HG03280 (cell line): ENCODE measurements at regions not wholly inside any gene's neighbourhood (a gene's known extent, or its start where the extent isn't known, plus 50 kb on each side); places are given as distances from the start of the nearest gene placed in this dataset.
"Not testable (repeated sequence)": the region's sequence is repeated elsewhere in the genome, so short reads cannot be mapped to it uniquely, and the experiment has no call there.

ENCODE experiments used
- ATAC-seq: cut with Tn5 transposase; IDR thresholded peaks from one replicate; pipeline ENCODE4 v1.9.1; 2021; ENCODE audit warnings: mild to moderate bottlenecking, moderate library complexity; ENCODE audit not compliant: unreplicated experiment

GRCh38 chr4:27711041-27711440 is 850.4 kb downstream of the STIM2 start:
- ATAC-seq: no peak

DNA sequence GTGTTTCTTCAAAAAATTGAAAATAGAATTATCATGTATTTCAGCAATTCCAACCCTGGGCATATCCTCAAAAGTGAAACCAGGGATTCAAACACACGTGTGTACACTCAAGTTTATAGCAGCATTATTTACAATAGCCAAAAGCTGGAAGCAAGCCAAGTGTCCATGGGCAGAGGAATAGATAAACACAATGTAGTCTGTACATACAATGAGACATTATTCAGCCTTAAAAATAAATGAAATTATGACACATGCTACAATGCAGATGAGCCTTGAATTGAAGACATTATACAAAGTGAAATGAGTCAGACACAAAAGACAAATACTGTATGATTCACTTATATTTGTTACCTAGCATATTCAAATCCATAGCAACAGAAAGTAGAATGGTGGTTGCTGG is 853.4 kb downstream of the STIM2 start:
- no peak for ATAC-seq

- ATAC-seq: no peak
Observed at GRCh38 chr4:27716693-27717430, 856.2 kb downstream of the STIM2 start.

DNA sequence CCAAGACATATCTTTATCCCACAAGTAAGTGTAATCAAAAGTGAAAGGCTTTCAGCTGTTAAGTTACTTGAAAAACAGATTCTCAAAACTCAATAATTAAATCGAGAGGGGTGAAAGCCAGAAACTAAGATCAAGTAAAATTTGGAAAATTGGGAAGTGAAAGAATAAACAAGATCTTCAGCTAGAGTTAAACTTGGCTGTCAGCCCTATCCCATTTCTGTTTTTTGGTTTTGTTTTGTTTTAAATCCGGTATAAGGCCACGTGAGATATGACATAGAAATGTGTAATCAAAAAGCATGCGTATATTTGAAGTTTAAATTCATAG is 856.8 kb downstream of the STIM2 start:
- no peak for ATAC-seq

DNA sequence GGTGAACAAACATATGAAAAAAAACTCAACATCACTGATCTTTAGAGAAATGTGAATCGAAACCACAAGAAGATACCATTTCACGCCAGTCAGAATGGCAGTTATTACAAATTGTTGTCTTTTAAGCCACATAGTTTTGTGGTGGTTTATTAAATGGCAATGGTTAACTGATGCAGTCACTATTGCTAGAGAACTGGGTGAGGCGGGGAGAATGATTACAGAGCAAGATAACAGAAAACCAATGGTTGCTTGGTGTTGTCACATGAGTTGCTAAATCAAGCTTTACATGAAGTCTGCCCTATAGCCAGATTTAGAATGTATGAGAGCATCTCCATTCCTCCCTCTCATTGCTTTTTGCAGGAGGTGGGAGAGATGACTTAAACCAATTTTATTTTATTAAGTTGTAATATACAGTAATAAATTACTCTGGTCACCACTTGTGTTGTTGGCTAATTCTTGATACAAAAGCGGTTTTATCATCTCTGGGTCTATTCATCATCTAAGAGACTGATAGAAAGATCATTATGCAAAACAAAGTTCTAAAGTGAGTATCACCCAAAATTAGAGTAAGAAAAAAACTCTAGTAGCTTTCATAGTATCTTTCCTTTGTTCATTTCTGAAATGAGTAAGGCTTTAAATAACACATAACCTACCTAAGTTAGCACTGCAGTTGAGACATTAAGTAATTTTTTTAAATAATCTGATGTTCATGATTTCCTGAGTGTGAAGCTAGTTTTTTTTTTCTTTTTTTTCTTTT is 859.5 kb downstream of the STIM2 start:
- no peak for ATAC-seq

DNA sequence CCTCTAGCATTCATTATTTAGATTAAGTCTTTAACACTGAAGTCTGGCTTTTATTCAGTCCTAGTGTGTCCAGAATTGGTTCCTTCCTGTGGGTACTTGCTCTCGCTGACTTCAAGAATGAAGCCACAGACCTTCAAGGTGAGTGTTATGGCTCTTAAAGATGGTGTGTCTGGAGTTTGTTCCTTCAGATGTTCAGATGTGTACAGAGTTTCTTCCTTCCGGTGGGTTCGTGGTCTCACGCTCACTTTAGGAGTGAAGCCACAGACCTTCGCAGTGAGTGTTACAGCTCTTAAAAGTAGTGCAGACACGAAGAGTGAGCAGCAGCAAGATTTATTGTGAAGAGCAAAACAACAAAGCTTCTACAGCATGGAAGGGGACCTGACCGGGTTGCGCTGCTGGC is 860.6 kb downstream of the STIM2 start:
- no peak for ATAC-seq

GRCh38 chr4:27728892-27729291 is 868.3 kb downstream of the STIM2 start:
- no peak for ATAC-seq

- ATAC-seq: no peak
Observed at GRCh38 chr4:27742816-27743215, 882.2 kb downstream of the STIM2 start.

GRCh38 chr4:27759611-27760575 is 899.3 kb downstream of the STIM2 start:
- ATAC-seq: no peak

- ATAC-seq: no peak
Observed at GRCh38 chr4:27763830-27764525, 903.3 kb downstream of the STIM2 start.

GRCh38 chr4:27764526-27764837 is 903.8 kb downstream of the STIM2 start:
- ATAC-seq: no peak

GRCh38 chr4:27770895-27771294 is 910.3 kb downstream of the STIM2 start:
- no peak for ATAC-seq

DNA sequence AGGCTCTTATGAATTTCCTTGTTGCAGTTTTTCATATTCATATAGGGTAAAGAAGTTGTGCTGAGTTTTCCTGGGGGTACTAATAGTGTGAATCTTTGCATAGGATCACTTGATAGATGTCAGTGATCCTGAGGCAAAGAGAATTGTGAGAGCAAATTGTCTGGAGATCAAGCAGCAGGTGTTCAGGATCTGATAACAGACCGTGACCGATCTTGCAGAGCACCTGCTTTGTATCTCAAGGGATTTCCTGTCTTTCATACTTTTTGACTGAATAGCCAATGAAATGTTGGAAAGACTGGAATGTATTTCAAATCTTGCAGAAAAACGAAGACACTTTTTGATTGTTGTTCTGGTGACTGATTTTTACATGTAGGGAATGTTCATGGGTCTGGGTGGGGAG is 914.5 kb downstream of the STIM2 start:
- ATAC-seq: no peak

DNA sequence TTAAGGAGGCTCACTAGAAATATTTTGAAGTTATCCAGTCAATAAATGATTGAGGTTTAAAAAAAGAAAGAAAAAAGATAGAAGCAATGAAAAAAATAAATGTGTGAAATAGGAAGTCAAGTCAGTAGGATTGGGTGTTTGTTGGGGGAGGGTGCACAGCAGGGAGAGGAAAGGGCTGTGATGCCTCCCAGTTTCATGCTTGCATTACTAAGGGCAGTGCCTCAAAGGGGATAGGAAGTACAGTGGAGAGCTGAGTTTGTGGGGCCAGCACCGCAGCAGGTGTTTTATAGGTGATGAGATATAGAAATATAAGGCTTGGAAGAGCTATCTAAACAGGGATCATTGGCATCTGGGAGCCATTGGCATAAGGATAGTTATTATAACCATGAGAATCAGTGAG is 919.2 kb downstream of the STIM2 start:
- ATAC-seq: no peak

- ATAC-seq: no peak
Observed at GRCh38 chr4:27787195-27787594, 926.6 kb downstream of the STIM2 start.

DNA sequence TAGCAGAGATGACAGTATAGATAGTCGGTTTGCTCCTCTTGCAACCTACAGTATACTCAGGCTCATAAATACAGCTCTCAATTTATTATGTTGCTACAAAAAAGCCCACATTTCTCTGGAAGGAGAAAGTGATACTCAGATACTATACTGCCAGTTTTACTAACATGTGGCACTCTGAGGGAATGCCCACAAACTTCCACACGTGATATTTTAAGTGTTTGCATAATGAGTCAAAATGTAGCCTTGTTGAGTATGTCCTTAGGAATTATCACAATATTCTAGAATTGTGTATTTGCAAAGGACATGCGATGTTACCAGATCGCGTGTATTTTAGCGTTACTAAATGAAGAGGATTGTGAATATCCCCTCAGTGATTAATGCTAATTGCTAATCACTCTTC is 929.1 kb downstream of the STIM2 start:
- ATAC-seq: no peak

- no peak for ATAC-seq
Observed at GRCh38 chr4:27790911-27791310, 930.3 kb downstream of the STIM2 start.

DNA sequence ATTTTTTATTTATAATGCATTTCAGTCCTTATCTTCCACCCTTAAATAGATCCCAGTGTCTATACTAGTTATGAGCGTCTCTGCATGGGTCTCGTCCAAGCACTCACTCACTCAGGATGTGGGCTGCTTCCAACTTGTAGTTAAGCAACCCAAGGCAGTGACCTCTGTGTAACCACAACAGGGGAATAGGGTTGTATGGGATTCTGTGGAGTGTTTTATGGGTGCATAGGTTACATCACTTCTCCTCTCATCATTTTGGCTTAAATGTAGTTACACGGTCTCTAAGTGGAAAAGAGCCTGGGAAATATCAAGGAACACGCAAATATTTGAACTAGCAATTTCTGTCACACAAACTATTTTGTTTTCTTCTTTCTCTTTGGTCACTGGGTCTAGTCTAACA is 931.0 kb downstream of the STIM2 start:
- no peak for ATAC-seq

- ATAC-seq: no peak
Observed at GRCh38 chr4:27807207-27807606, 946.6 kb downstream of the STIM2 start.

GRCh38 chr4:27811948-27812347 is 951.3 kb downstream of the STIM2 start:
- no peak for ATAC-seq

GRCh38 chr4:27813226-27813625 is 952.6 kb downstream of the STIM2 start:
- ATAC-seq: not testable (repeated sequence)
